Neural progenitor cell (in vitro differentiated cells): ENCODE measurements at regions not wholly inside any gene's neighbourhood (a gene's known extent, or its start where the extent isn't known, plus 50 kb on each side); places are given as distances from the start of the nearest gene placed in this dataset.

Experiments
- DNase-seq: peaks from one replicate; pipeline ENCODE4 v3.0.0-alpha.2; 2016; ENCODE audit warnings: low spot score
- H2AFZ ChIP-seq: fragments of 200-600 bp; sonication (generic); replicated peaks from 2 replicates; pipeline ENCODE4 v1.6.1; 2016; ENCODE audit warnings: antibody characterized with exemption
- H3F3A ChIP-seq: fragments of 200-600 bp; sonication (generic); 2 replicates; pipeline ENCODE4 v1.6.1; 2016; ENCODE audit warnings: antibody characterized with exemption, low read depth
- H3K27ac ChIP-seq: fragments of 200-600 bp; sonication (generic); 2 replicates; pipeline ENCODE4 v1.5.1; 2016; ENCODE audit warnings: mild to moderate bottlenecking
- H3K27me3 ChIP-seq: fragments of 200-600 bp; sonication (generic); 2 replicates; pipeline ENCODE4 v1.6.1; 2016; ENCODE audit warnings: mild to moderate bottlenecking, moderate library complexity
- H3K36me3 ChIP-seq: fragments of 200-600 bp; sonication (generic); 2 replicates; pipeline ENCODE4 v1.5.1; 2016
- H3K4me1 ChIP-seq: fragments of 200-600 bp; sonication (generic); 2 replicates; pipeline ENCODE4 v1.6.1; 2016; ENCODE audit warnings: mixed run types
- H3K4me2 ChIP-seq: fragments of 200-600 bp; sonication (generic); 2 replicates; pipeline ENCODE4 v1.6.1; 2016
- H3K4me3 ChIP-seq: fragments of 200-600 bp; sonication (generic); 2 replicates; pipeline ENCODE4 v1.5.1; 2016
- H3K79me2 ChIP-seq: fragments of 200-600 bp; sonication (generic); 2 replicates; pipeline ENCODE4 v1.6.1; 2016; ENCODE audit warnings: low read depth
- H3K9ac ChIP-seq: fragments of 200-600 bp; sonication (generic); 2 replicates; pipeline ENCODE4 v1.6.1; 2016
- H3K9me3 ChIP-seq: fragments of 200-600 bp; sonication (generic); 2 replicates; pipeline ENCODE4 v1.5.1; 2016; ENCODE audit warnings: low read depth
- H4K20me1 ChIP-seq: fragments of 200-600 bp; sonication (generic); 2 replicates; pipeline ENCODE4 v1.6.1; 2016; ENCODE audit warnings: low read depth
- H3K27ac Mint-ChIP-seq: 3 replicates; pipeline ENCODE4 v1.8.0; 2021; ENCODE audit warnings: mixed read lengths
- H3K27me3 Mint-ChIP-seq: 2 replicates; pipeline ENCODE4 v1.8.0; 2022; ENCODE audit warnings: low read depth, mild to moderate bottlenecking, inconsistent platforms, moderate library complexity, mixed read lengths; ENCODE audit not compliant: insufficient read depth
- H3K36me3 Mint-ChIP-seq: 3 replicates; pipeline ENCODE4 v1.8.0; 2021; ENCODE audit warnings: mixed read lengths
- H3K4me1 Mint-ChIP-seq: 3 replicates; pipeline ENCODE4 v1.8.0; 2021; ENCODE audit warnings: mixed read lengths
- H3K4me3 Mint-ChIP-seq: 3 replicates; pipeline ENCODE4 v1.8.0; 2021; ENCODE audit warnings: mild to moderate bottlenecking, moderate library complexity, mixed read lengths
- H3K9me3 Mint-ChIP-seq: 3 replicates; pipeline ENCODE4 v1.8.0; 2020; ENCODE audit warnings: mixed read lengths
- CTCF ChIP-seq: fragments of 200-600 bp; sonication (generic); IDR thresholded peaks from 2 replicates; pipeline ENCODE4 v1.5.1; 2017; ENCODE audit warnings: antibody characterized with exemption, mild to moderate bottlenecking
- EZH2 ChIP-seq: fragments of 200-600 bp; sonication (generic); IDR thresholded peaks from 2 replicates; pipeline ENCODE4 v1.6.1; 2017; ENCODE audit warnings: antibody characterized with exemption, mild to moderate bottlenecking, moderate library complexity
- EZH2phosphoT487 ChIP-seq: fragments of 200-600 bp; sonication (generic); IDR thresholded peaks from 2 replicates; pipeline ENCODE4 v1.6.1; 2017; ENCODE audit warnings: antibody characterized with exemption

- no peak overlapping the region for H3K27ac ChIP-seq
- Mint-ChIP-seq H3K9me3 (no peaks in the 10 kb centered on the region), H3K4me3 (no peak overlapping the region), H3K27me3 (no peaks in the 10 kb centered on the region), H3K36me3 (no peaks in the 10 kb centered on the region), H3K4me1 (no peaks in the 10 kb centered on the region), H3K27ac (no peak overlapping the region)
- H3K4me2 ChIP-seq, result no peak overlapping the region
- no peak overlapping the region for H2AFZ ChIP-seq
- no peaks in the 10 kb centered on the region for H3K79me2 ChIP-seq
- H3K36me3 ChIP-seq, result no peaks in the 10 kb centered on the region
- H3K4me1 ChIP-seq, result no peaks in the 10 kb centered on the region
- no peak overlapping the region for H3K9ac ChIP-seq
- no peak for DNase-seq
- H3F3A ChIP-seq, result no peaks in the 10 kb centered on the region
- no peaks in the 10 kb centered on the region for H3K9me3 ChIP-seq
- TF ChIP-seq EZH2phosphoT487, result no peak
- no peak for TF ChIP-seq EZH2
- no peak for TF ChIP-seq CTCF
- no peak overlapping the region for H3K4me3 ChIP-seq
- no peaks in the 10 kb centered on the region for H3K27me3 ChIP-seq
- no peaks in the 10 kb centered on the region for H4K20me1 ChIP-seq
Observed at GRCh38 chr4:58600290-58600689, 1490.1 kb upstream of the IGFBP7 start.

- TF ChIP-seq CTCF (no peak), EZH2 (no peak), EZH2phosphoT487 (no peak)
- Mint-ChIP-seq H3K4me3 (no peak overlapping the region), H3K9me3 (no peaks in the 10 kb centered on the region), H3K27me3 (no peaks in the 10 kb centered on the region), H3K27ac (no peak overlapping the region), H3K36me3 (no peaks in the 10 kb centered on the region), H3K4me1 (no peaks in the 10 kb centered on the region)
- no peak overlapping the region for H3K4me3 ChIP-seq
- no peak overlapping the region for H3K4me2 ChIP-seq
- no peak overlapping the region for H3K9ac ChIP-seq
- H3K9me3 ChIP-seq, result no peaks in the 10 kb centered on the region
- H3K27me3 ChIP-seq, result no peaks in the 10 kb centered on the region
- no peak overlapping the region for H2AFZ ChIP-seq
- H3K36me3 ChIP-seq, result no peaks in the 10 kb centered on the region
- no peaks in the 10 kb centered on the region for H3K79me2 ChIP-seq
- no peaks in the 10 kb centered on the region for H3F3A ChIP-seq
- no peak overlapping the region for H3K27ac ChIP-seq
- no peak for DNase-seq
- H4K20me1 ChIP-seq, result no peaks in the 10 kb centered on the region
- no peaks in the 10 kb centered on the region for H3K4me1 ChIP-seq
Observed at GRCh38 chr4:58590722-58591121, 1480.5 kb upstream of the IGFBP7 start.

GRCh38 chr4:58587856-58588255 is 1477.7 kb upstream of the IGFBP7 start:
- Histone ChIP-seq H3K4me1 (no peaks in the 10 kb centered on the region), H3K9ac (no peak overlapping the region), H3F3A (no peaks in the 10 kb centered on the region), H3K79me2 (no peaks in the 10 kb centered on the region), H3K9me3 (no peaks in the 10 kb centered on the region), H4K20me1 (no peaks in the 10 kb centered on the region), H3K4me2 (no peak overlapping the region), H3K36me3 (no peaks in the 10 kb centered on the region), H3K4me3 (no peak overlapping the region), H3K27me3 (no peaks in the 10 kb centered on the region), H3K27ac (no peak overlapping the region), H2AFZ (no peak overlapping the region)
- TF ChIP-seq EZH2, result no peak
- TF ChIP-seq CTCF, result no peak
- TF ChIP-seq EZH2phosphoT487, result no peak
- H3K27ac Mint-ChIP-seq, result no peak overlapping the region
- H3K27me3 Mint-ChIP-seq, result no peaks in the 10 kb centered on the region
- no peak for DNase-seq
- H3K9me3 Mint-ChIP-seq, result peaks cover 5% of the 10 kb centered on the region
- H3K4me1 Mint-ChIP-seq, result no peaks in the 10 kb centered on the region
- H3K36me3 Mint-ChIP-seq, result no peaks in the 10 kb centered on the region
- H3K4me3 Mint-ChIP-seq, result no peak overlapping the region

GRCh38 chr4:58566260-58566659 is 1456.1 kb upstream of the IGFBP7 start:
- Mint-ChIP-seq H3K27ac (no peak overlapping the region), H3K4me1 (no peaks in the 10 kb centered on the region), H3K9me3 (peaks cover 3% of the 10 kb centered on the region)

More at GRCh38 chr4:58566260-58566659, 1456.1 kb upstream of the IGFBP7 start:
- H3K27ac ChIP-seq, result no peak overlapping the region
- H4K20me1 ChIP-seq, result no peaks in the 10 kb centered on the region
- no peak overlapping the region for H3K4me2 ChIP-seq
- H3K27me3 Mint-ChIP-seq, result no peaks in the 10 kb centered on the region
- DNase-seq, result no peak
- H3K79me2 ChIP-seq, result no peaks in the 10 kb centered on the region
- no peaks in the 10 kb centered on the region for H3K27me3 ChIP-seq
- H3K9me3 ChIP-seq, result no peaks in the 10 kb centered on the region
- H2AFZ ChIP-seq, result no peak overlapping the region
- H3F3A ChIP-seq, result no peaks in the 10 kb centered on the region
- no peak for TF ChIP-seq CTCF
- no peak for TF ChIP-seq EZH2
- no peak for TF ChIP-seq EZH2phosphoT487
- no peaks in the 10 kb centered on the region for H3K36me3 Mint-ChIP-seq
- H3K4me1 ChIP-seq, result no peaks in the 10 kb centered on the region
- no peaks in the 10 kb centered on the region for H3K36me3 ChIP-seq
- no peak overlapping the region for H3K9ac ChIP-seq
- H3K4me3 ChIP-seq, result no peak overlapping the region
- no peak overlapping the region for H3K4me3 Mint-ChIP-seq
